ENCODE measurements at regions not wholly inside any gene's neighbourhood (a gene's known extent, or its start where the extent isn't known, plus 50 kb on each side); places are given as distances from the start of the nearest gene placed in this dataset.

GRCh38 chr15:37217567-37217966 lies 117.2 kb upstream of the MEIS2 start:
- intact Hi-C loops (cut with DNase I): no loop called here
- DNase-seq (ENCODE audit: low spot score): no peak
- H3K27me3 ChIP-seq (replicated peaks; ENCODE audit: insufficient read depth): no peaks in the 10 kb centered on the region
- no peaks in the 10 kb centered on the region for H3K9me3 ChIP-seq
- TF ChIP-seq CTCF (IDR thresholded peaks at IDR 0.05) (no peak), POLR2A (IDR thresholded peaks at IDR 0.05) (no peak), POLR2AphosphoS5 (IDR thresholded peaks at IDR 0.05) (no peak)
- WGBS: 91% methylated on average over 1 of the region's 1 CpG
- no peaks in the 10 kb centered on the region for H3K4me1 ChIP-seq (replicated peaks)
- H3K27ac ChIP-seq: no peak overlapping the region
- H3K36me3 ChIP-seq: no peaks in the 10 kb centered on the region
- H3K4me3 ChIP-seq: no peak overlapping the region

GRCh38 chr15:37218351-37218916 lies 118.1 kb upstream of the MEIS2 start:
- H3K4me3 ChIP-seq: no peak overlapping the region
- no peaks in the 10 kb centered on the region for H3K9me3 ChIP-seq
- H3K27ac ChIP-seq: no peak overlapping the region
- intact Hi-C loops (cut with DNase I): no loop called here
- DNase-seq (ENCODE audit: low spot score): no peak
- WGBS: 87% methylated on average over 4 of the region's 4 CpGs
- TF ChIP-seq CTCF (IDR thresholded peaks at IDR 0.05) (no peak), POLR2A (IDR thresholded peaks at IDR 0.05) (no peak), POLR2AphosphoS5 (IDR thresholded peaks at IDR 0.05) (no peak)
- H3K4me1 ChIP-seq (replicated peaks): no peaks in the 10 kb centered on the region
- no peaks in the 10 kb centered on the region for H3K27me3 ChIP-seq (replicated peaks; ENCODE audit: insufficient read depth)
- no peaks in the 10 kb centered on the region for H3K36me3 ChIP-seq

- Histone ChIP-seq H3K27me3 (replicated peaks; ENCODE audit: insufficient read depth) (no peaks in the 10 kb centered on the region), H3K4me3 (no peak overlapping the region), H3K27ac (no peak overlapping the region), H3K36me3 (no peaks in the 10 kb centered on the region), H3K4me1 (replicated peaks) (no peaks in the 10 kb centered on the region), H3K9me3 (no peaks in the 10 kb centered on the region)
- intact Hi-C loops (cut with DNase I): no loop called here
- TF ChIP-seq CTCF (IDR thresholded peaks at IDR 0.05) (no peak), POLR2AphosphoS5 (IDR thresholded peaks at IDR 0.05) (no peak), POLR2A (IDR thresholded peaks at IDR 0.05) (no peak)
- no peak for DNase-seq (ENCODE audit: low spot score)
- WGBS: 60% methylated on average over 2 of the region's 2 CpGs
These were observed 118.9 kb upstream of the MEIS2 start for GRCh38 chr15:37219211-37219701.

- 69% methylated on average over 9 of the region's 9 CpGs for WGBS
- no peak for TF ChIP-seq POLR2A (IDR thresholded peaks at IDR 0.05)
- no peak for TF ChIP-seq POLR2AphosphoS5 (IDR thresholded peaks at IDR 0.05)
- no peak for TF ChIP-seq CTCF (IDR thresholded peaks at IDR 0.05)
- intact Hi-C loops (cut with DNase I): no loop called here
- no peaks in the 10 kb centered on the region for H3K27me3 ChIP-seq (replicated peaks; ENCODE audit: insufficient read depth)
- H3K4me1 ChIP-seq (replicated peaks): no peaks in the 10 kb centered on the region
- no peaks in the 10 kb centered on the region for H3K9me3 ChIP-seq
- no peak for DNase-seq (ENCODE audit: low spot score)
- H3K36me3 ChIP-seq: no peaks in the 10 kb centered on the region
- no peak overlapping the region for H3K4me3 ChIP-seq
- no peak overlapping the region for H3K27ac ChIP-seq
These were observed 120.8 kb upstream of the MEIS2 start for GRCh38 chr15:37220949-37221670.

GRCh38 chr15:37221671-37222145 lies 121.4 kb upstream of the MEIS2 start:
- no peak for DNase-seq (ENCODE audit: low spot score)
- no peaks in the 10 kb centered on the region for H3K9me3 ChIP-seq
- H3K27ac ChIP-seq: no peak overlapping the region
- H3K4me1 ChIP-seq (replicated peaks): no peaks in the 10 kb centered on the region
- H3K27me3 ChIP-seq (replicated peaks; ENCODE audit: insufficient read depth): no peaks in the 10 kb centered on the region
- TF ChIP-seq POLR2AphosphoS5 (IDR thresholded peaks at IDR 0.05): no peak
- TF ChIP-seq CTCF (IDR thresholded peaks at IDR 0.05): no peak
- no peak for TF ChIP-seq POLR2A (IDR thresholded peaks at IDR 0.05)
- H3K36me3 ChIP-seq: no peaks in the 10 kb centered on the region
- intact Hi-C loops (cut with DNase I): no loop called here
- no peak overlapping the region for H3K4me3 ChIP-seq
- 71% methylated on average over 7 of the region's 7 CpGs for WGBS

All from prostate gland (tissue), 2 donors.